PC-9 (cell line): ENCODE measurements at regions not wholly inside any gene's neighbourhood (a gene's known extent, or its start where the extent isn't known, plus 50 kb on each side); places are given as distances from the start of the nearest gene placed in this dataset.
"Not testable (repeated sequence)": the region's sequence is repeated elsewhere in the genome, so short reads cannot be mapped to it uniquely, and the experiment has no call there.

Experiments
- BruUV-seq: library from RNA; stranded (reverse); fragments of 400-500 nt; replicated peaks from 2 replicates; lab custom pipeline; 2021; lab: Mats Ljungman, UMichigan
- CTCF ChIA-PET: fragments of 300-600 bp; sonication (Branson Sonifier 250); formaldehyde crosslinking; loops from one replicate; lab custom pipeline; 2022; ENCODE audit warnings: antibody characterized with exemption; lab: Charles Lee
- POLR2A ChIA-PET: fragments of 300-600 bp; sonication (Branson Sonifier 250); formaldehyde crosslinking; loops from one replicate; lab custom pipeline; 2022; ENCODE audit warnings: antibody characterized with exemption; ENCODE audit not compliant: unreplicated experiment; lab: Charles Lee
- DNase-seq, 2 experiments: peaks; one replicate each; pipeline versions ENCODE4 v3.0.0 to v3.0.0-alpha.2; 2015 to 2022; ENCODE audit warnings: mixed read lengths in 1 of 2
- H2AFZ ChIP-seq: fragments of 200-600 bp; sonication (generic); 2 replicates; pipeline ENCODE4 v1.8.1; 2017; ENCODE audit warnings: antibody characterized with exemption
- H3F3A ChIP-seq: fragments of 200-600 bp; sonication (generic); 2 replicates; pipeline ENCODE4 v1.8.1; 2017; ENCODE audit warnings: antibody characterized with exemption, mild to moderate bottlenecking, low read depth; ENCODE audit not compliant: insufficient read depth
- H3K27ac ChIP-seq: fragments of 200-600 bp; sonication (generic); 2 replicates; pipeline ENCODE4 v1.6.1; 2016; ENCODE audit warnings: mixed run types
- H3K27me3 ChIP-seq: fragments of 200-600 bp; sonication (generic); 2 replicates; pipeline ENCODE4 v1.6.1; 2016; ENCODE audit warnings: low read depth, mixed run types; ENCODE audit not compliant: insufficient read depth
- H3K36me3 ChIP-seq: fragments of 200-600 bp; sonication (generic); 2 replicates; pipeline ENCODE4 v1.6.1; 2016; ENCODE audit warnings: low read depth, mixed run types
- H3K4me1 ChIP-seq: fragments of 200-600 bp; sonication (generic); replicated peaks from 2 replicates; pipeline ENCODE4 v1.6.1; 2016; ENCODE audit warnings: mixed run types; ENCODE audit not compliant: insufficient read depth
- H3K4me2 ChIP-seq: fragments of 200-600 bp; sonication (generic); 2 replicates; pipeline ENCODE4 v1.6.1; 2017; ENCODE audit warnings: mixed run types
- H3K4me3 ChIP-seq: fragments of 200-600 bp; sonication (generic); 2 replicates; pipeline ENCODE4 v1.6.1; 2016; ENCODE audit warnings: mixed run types
- H3K79me2 ChIP-seq: fragments of 200-600 bp; sonication (generic); 2 replicates; pipeline ENCODE4 v1.6.1; 2017; ENCODE audit warnings: low read depth, mixed run types
- H3K9me2 ChIP-seq: fragments of 200-600 bp; sonication (generic); 2 replicates; pipeline ENCODE4 v1.8.1; 2017; ENCODE audit warnings: mild to moderate bottlenecking; ENCODE audit not compliant: insufficient read depth
- H3K9me3 ChIP-seq: fragments of 200-600 bp; sonication (generic); 2 replicates; pipeline ENCODE4 v1.8.1; 2016; ENCODE audit warnings: low read depth; ENCODE audit not compliant: insufficient read depth
- H4K20me1 ChIP-seq: fragments of 200-600 bp; sonication (generic); 2 replicates; pipeline ENCODE4 v1.8.1; 2017; ENCODE audit not compliant: insufficient read depth
- CTCF ChIP-seq: fragments of 200-600 bp; sonication (generic); conservative IDR thresholded peaks from 2 replicates; pipeline ENCODE4 v1.6.1; 2017; ENCODE audit warnings: mixed run types, antibody characterized with exemption, mild to moderate bottlenecking, moderate library complexity
- EZH2 ChIP-seq: fragments of 200-600 bp; sonication (generic); IDR thresholded peaks from 2 replicates; pipeline ENCODE4 v1.8.0; 2017; ENCODE audit warnings: antibody characterized with exemption, low read depth
- intact Hi-C: fragments of 100-400 bp; cut with micrococcal nuclease; formaldehyde crosslinking; loops from one replicate; pipeline ENCODE4 v1.10.0; 2022; ENCODE audit not compliant: unreplicated experiment

- no peak overlapping the region for H3K27ac ChIP-seq
- H3K27me3 ChIP-seq = no peaks in the 10 kb centered on the region
- TF ChIP-seq EZH2 (no peak), CTCF (no peak)
- no peaks in the 10 kb centered on the region for H4K20me1 ChIP-seq
- no peaks in the 10 kb centered on the region for H3F3A ChIP-seq
- no peak for DNase-seq
- CTCF ChIA-PET = no interaction called here
- H3K9me3 ChIP-seq = no peaks in the 10 kb centered on the region
- intact Hi-C loops = no loop called here
- H3K36me3 ChIP-seq = no peaks in the 10 kb centered on the region
- no peaks in the 10 kb centered on the region; the same call in 1 of the 2 replicates for H3K9me2 ChIP-seq
- H2AFZ ChIP-seq = no peak overlapping the region
- POLR2A ChIA-PET = no interaction called here
- no TSS peak for BruUV-seq
- no peaks in the 10 kb centered on the region for H3K79me2 ChIP-seq
- H3K4me3 ChIP-seq = no peak overlapping the region
- no peaks in the 10 kb centered on the region for H3K4me1 ChIP-seq
- H3K4me2 ChIP-seq = no peak overlapping the region
Measured at GRCh38 chr12:32016680-32017482, 57.7 kb downstream of the RESF1 start.

DNA sequence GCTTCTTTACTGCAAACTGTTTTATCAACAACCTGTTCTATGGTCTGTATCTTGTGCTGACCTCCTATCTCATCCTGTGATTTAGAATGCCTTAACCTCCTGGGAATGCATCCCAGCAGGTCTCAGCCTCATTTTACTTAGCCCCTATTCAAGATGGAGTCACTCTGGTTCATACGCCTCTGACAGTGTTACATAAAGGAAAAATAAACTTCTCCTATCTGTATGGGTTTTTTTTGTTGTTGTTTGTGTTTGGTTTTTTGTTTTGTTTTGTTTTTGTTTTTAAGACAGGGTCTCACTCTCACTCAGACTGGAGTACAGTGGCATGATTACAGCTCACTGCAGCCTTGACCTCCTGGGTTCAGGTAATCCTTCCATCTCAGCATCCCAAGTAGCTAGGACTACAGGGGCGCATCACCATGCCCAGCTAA lies 62.1 kb downstream of the RESF1 start:
- intact Hi-C loops = no loop called here
- CTCF ChIA-PET = no interaction called here
- Histone ChIP-seq H3K4me1 (no peaks in the 10 kb centered on the region), H3K4me3 (no peak overlapping the region), H3K79me2 (no peaks in the 10 kb centered on the region), H3K36me3 (no peaks in the 10 kb centered on the region), H3K9me2 (no peaks in the 10 kb centered on the region; the same call in 1 of the 2 replicates), H3K27ac (no peak overlapping the region), H2AFZ (no peak overlapping the region), H3K27me3 (no peaks in the 10 kb centered on the region), H3F3A (no peaks in the 10 kb centered on the region), H3K9me3 (no peaks in the 10 kb centered on the region), H4K20me1 (no peaks in the 10 kb centered on the region), H3K4me2 (no peak overlapping the region)
- DNase-seq = no peak
- POLR2A ChIA-PET = no interaction called here
- no peak for TF ChIP-seq EZH2
- no peak for TF ChIP-seq CTCF
- no TSS peak for BruUV-seq

DNA sequence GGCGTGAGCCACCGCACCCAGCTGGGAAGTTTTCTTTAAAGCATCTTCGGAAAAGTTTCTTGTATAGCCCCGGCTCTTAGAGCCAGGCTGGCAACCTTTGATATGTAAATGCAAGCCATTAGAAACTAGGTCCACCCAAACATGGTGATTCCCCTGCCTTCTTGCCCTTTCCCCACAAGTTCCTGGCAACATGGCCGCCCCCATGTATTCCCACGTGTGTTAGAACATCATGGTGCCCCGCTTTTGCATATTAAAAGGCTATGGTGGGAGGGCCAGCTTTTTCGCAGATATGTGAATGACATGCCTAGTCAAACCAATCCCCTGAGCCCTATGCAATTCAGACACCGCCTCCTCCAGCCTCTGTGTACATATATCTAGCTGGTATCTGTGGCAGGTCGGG lies 63.2 kb downstream of the RESF1 start:
- H3K4me2 ChIP-seq, BruUV-seq, intact Hi-C loops, H3K9me3 ChIP-seq, H3K4me3 ChIP-seq, H3K27me3 ChIP-seq, H4K20me1 ChIP-seq, H3K27ac ChIP-seq, H3F3A ChIP-seq, DNase-seq, POLR2A ChIA-PET, H3K9me2 ChIP-seq, H3K36me3 ChIP-seq, H3K4me1 ChIP-seq, H3K79me2 ChIP-seq, H2AFZ ChIP-seq: not testable (repeated sequence)
- CTCF ChIA-PET = interaction anchor here (0.5 kb wide), 1 partner anchor 716 kb away, joined by 7 read pairs; no protein-coding TSS in a partner anchor

- H3K27me3 ChIP-seq, intact Hi-C loops, DNase-seq, H4K20me1 ChIP-seq, H2AFZ ChIP-seq, H3K9me2 ChIP-seq, H3K36me3 ChIP-seq, H3K4me3 ChIP-seq, H3K9me3 ChIP-seq, H3K4me1 ChIP-seq, H3K79me2 ChIP-seq, H3F3A ChIP-seq, BruUV-seq, H3K4me2 ChIP-seq, H3K27ac ChIP-seq, POLR2A ChIA-PET, CTCF ChIA-PET: not testable (repeated sequence)
Measured at GRCh38 chr12:32023861-32024260, 64.6 kb downstream of the RESF1 start.
